ENCODE measurements at regions not wholly inside any gene's neighbourhood (a gene's known extent, or its start where the extent isn't known, plus 50 kb on each side); places are given as distances from the start of the nearest gene placed in this dataset.

DNA sequence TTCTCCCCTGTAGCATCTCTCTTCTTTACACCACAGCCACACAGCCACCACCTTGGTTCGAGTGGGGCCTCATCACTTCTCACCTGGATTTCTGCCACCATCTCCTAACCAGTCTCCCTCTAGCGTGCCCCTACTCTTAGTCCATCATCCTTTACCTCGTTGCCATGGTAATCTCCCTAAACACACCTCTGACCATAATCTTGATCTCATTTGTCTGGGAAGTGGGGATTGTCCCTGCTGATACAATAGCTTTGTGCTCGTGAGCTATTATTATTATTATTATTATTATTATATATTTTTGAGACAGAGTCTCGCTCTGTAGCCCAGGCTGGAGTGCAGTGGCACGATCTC is 76.5 kb upstream of the HSPA9 start:
- CTCF ChIA-PET, result interaction anchor here (1.4 to 1.5 kb wide), 2 partner anchors 10 to 12 kb away, joined by 3 to 7 read pairs; no protein-coding TSS in a partner anchor
- POLR2A ChIA-PET, result no interaction called here
- TF ChIP-seq FOXA1 (IDR thresholded peaks at IDR 0.05), result no peak
- no peak for TF ChIP-seq TARDBP (IDR thresholded peaks at IDR 0.05)
- no peak for TF ChIP-seq ARNT (IDR thresholded peaks at IDR 0.05)
- TF ChIP-seq LEF1 (IDR thresholded peaks at IDR 0.05; ENCODE audit: borderline replicate concordance), result no peak
- no peak for TF ChIP-seq FOXM1 (IDR thresholded peaks at IDR 0.05; ENCODE audit: borderline replicate concordance)
- no peak for TF ChIP-seq BHLHE40 (IDR thresholded peaks at IDR 0.05; ENCODE audit: borderline replicate concordance)
- TF ChIP-seq SP1 (IDR thresholded peaks at IDR 0.05), result no peak
- TF ChIP-seq L3MBTL2 (conservative IDR thresholded peaks at IDR 0.05), result no peak
- TF ChIP-seq NFRKB (IDR thresholded peaks at IDR 0.05), result no peak
- TF ChIP-seq CTBP1 (IDR thresholded peaks at IDR 0.05; ENCODE audit: borderline replicate concordance), result no peak
- no peak for TF ChIP-seq FOXK2 (IDR thresholded peaks at IDR 0.05)
- TF ChIP-seq, protein P1, sequence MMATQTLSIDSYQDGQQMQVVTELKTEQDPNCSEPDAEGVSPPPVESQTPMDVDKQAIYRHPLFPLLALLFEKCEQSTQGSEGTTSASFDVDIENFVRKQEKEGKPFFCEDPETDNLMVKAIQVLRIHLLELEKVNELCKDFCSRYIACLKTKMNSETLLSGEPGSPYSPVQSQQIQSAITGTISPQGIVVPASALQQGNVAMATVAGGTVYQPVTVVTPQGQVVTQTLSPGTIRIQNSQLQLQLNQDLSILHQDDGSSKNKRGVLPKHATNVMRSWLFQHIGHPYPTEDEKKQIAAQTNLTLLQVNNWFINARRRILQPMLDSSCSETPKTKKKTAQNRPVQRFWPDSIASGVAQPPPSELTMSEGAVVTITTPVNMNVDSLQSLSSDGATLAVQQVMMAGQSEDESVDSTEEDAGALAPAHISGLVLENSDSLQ (IDR thresholded peaks at IDR 0.05), result no peak
- TF ChIP-seq SUZ12 (IDR thresholded peaks at IDR 0.05), result no peak
- TF ChIP-seq HDGF (IDR thresholded peaks at IDR 0.05; ENCODE audit: borderline replicate concordance), result no peak
- no peak for TF ChIP-seq ZNF384 (IDR thresholded peaks at IDR 0.05)
- no peak for TF ChIP-seq ELF4 (IDR thresholded peaks at IDR 0.05)
- DNase-seq (ENCODE audit: extremely low spot score), result no peak

DNA sequence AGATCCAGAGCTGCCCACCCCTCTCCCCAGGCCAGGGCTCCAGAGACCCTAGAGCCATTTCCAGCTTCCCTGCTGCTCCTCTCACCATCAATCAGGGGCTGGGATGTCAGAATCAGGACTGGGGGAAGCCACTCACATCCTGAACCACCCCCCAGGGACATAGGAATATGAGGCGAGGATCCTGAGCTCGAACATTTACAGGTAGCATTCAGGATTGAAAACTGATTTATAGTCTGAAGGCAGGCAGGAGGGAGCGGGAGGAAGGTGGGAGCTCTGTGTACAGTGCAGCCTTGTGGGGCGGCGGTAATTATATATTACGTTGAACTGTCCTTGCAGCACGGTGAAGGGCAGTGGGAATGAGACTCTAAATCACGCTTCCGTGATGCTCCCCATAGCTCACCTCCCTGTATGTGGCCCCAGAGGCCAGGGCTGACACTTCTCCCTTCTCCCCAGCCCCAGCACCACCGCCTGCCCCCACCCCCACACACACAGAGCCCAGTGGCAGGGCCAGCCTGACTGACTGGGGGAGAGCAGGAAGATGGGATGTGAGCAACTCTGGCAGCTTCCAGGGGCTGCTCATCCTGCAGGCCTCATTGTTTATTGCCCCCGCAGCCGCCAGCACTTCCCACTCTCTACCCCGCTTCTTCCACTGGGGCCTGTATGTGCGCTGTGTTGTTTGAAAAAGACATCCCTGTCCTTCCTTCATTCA is 76.0 kb upstream of the HSPA9 start:
- no peak for DNase-seq (ENCODE audit: extremely low spot score)
- no peak for TF ChIP-seq ARNT (IDR thresholded peaks at IDR 0.05)
- ChIA-PET CTCF (interaction anchor here (0.6 to 1.5 kb wide), 3 partner anchors 10 to 759 kb away, joined by 3 to 7 read pairs (median 4); no protein-coding TSS in a partner anchor), POLR2A (no interaction called here)

DNA sequence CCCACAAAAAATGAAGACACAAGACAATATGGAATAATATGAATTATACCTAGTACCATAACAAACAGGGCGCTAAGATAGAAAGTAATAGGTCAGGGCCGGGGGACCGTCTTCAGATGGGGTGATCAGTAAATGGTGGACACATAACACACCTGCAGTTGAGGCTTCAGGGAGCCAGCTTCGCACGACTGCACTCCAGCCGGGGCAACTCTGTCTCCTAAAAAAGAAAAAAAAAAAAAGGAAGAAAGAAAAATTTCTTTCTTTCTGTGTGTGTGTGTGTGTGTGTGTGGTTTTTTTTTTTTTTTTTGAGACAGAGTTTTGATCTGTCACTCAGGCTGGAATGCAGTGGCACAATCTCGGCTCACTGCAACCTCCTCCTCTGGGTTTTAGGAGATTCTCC is 75.0 kb upstream of the HSPA9 start:
- DNase-seq (ENCODE audit: extremely low spot score), result no peak
- ChIA-PET CTCF (interaction anchor here (0.6 to 1.4 kb wide), 4 partner anchors 10 to 760 kb away, joined by 3 to 4 read pairs (median 3); no protein-coding TSS in a partner anchor), POLR2A (no interaction called here)
- TF ChIP-seq SP1 (IDR thresholded peaks at IDR 0.05), result no peak
- TF ChIP-seq FOXM1 (IDR thresholded peaks at IDR 0.05; ENCODE audit: borderline replicate concordance), result no peak
- TF ChIP-seq SUZ12 (IDR thresholded peaks at IDR 0.05), result no peak
- TF ChIP-seq ZNF384 (IDR thresholded peaks at IDR 0.05), result no peak
- no peak for TF ChIP-seq TARDBP (IDR thresholded peaks at IDR 0.05)
- no peak for TF ChIP-seq ARNT (IDR thresholded peaks at IDR 0.05)

DNA sequence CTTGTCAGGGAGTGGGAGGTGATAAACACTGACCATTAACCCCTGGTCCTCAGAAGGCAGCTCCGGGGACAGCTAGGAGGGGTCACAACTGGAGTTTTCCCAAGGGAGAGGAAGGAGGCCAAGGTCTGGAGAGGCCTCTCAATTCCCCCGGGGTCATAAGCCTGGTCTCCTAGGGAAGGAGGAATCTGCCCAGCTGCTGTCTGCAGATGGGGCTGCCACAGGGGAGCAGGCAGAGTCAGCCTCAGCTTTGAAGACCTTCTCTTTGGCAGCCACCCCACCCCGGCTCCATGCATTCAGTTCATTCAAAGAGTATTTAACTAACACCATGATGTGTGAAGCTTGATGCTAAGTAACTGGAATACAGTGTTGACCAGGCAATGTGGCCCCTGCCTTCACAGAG is 74.6 kb upstream of the HSPA9 start:
- ChIA-PET CTCF (interaction anchor here (0.6 to 1.4 kb wide), 4 partner anchors 8 to 140 kb away, joined by 3 read pairs; no protein-coding TSS in a partner anchor), POLR2A (interaction anchor here (1.0 kb wide), 1 partner anchor 74 kb away, joined by 3 read pairs; the partner anchor contains the start of gene HSPA9)
- DNase-seq (ENCODE audit: extremely low spot score), result no peak
- TF ChIP-seq, protein P1 (IDR thresholded peaks at IDR 0.05), result no peak
- TF ChIP-seq ELF4 (IDR thresholded peaks at IDR 0.05) (no peak), HDGF (IDR thresholded peaks at IDR 0.05; ENCODE audit: borderline replicate concordance) (no peak), CTBP1 (IDR thresholded peaks at IDR 0.05; ENCODE audit: borderline replicate concordance) (no peak), LEF1 (IDR thresholded peaks at IDR 0.05; ENCODE audit: borderline replicate concordance) (no peak), BHLHE40 (IDR thresholded peaks at IDR 0.05; ENCODE audit: borderline replicate concordance) (no peak), FOXK2 (IDR thresholded peaks at IDR 0.05) (no peak), SP1 (IDR thresholded peaks at IDR 0.05) (no peak), ARNT (IDR thresholded peaks at IDR 0.05) (no peak), NFRKB (IDR thresholded peaks at IDR 0.05) (no peak), FOXA1 (IDR thresholded peaks at IDR 0.05) (no peak), ZNF384 (IDR thresholded peaks at IDR 0.05) (no peak), FOXM1 (IDR thresholded peaks at IDR 0.05; ENCODE audit: borderline replicate concordance) (no peak), TARDBP (IDR thresholded peaks at IDR 0.05) (no peak), SUZ12 (IDR thresholded peaks at IDR 0.05) (no peak), L3MBTL2 (conservative IDR thresholded peaks at IDR 0.05) (no peak)

DNA sequence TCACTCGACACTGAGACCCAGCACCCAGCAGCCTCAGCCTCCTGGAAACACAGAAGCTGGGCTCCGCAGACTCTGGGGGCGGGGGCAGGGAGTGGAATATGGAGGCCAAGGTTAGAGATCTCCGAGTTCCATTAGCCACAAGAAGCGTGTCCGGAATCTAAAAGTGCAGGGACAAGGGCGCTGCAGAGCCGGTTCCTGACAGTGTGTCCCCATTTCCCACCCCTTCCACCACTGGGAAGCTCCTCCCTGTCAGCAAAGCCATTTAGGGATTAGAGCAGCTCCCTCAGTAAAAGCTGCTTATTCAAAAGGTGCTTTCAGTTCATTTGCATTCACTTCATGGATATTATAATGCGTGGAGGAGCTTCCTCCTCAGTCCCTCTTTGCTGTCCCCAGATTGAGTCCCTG is 74.1 kb upstream of the HSPA9 start:
- POLR2A ChIA-PET, result interaction anchor here (1.0 kb wide), 1 partner anchor 74 kb away, joined by 3 read pairs; the partner anchor contains the start of gene HSPA9
- TF ChIP-seq FOXM1 (IDR thresholded peaks at IDR 0.05; ENCODE audit: borderline replicate concordance) (no peak), LEF1 (IDR thresholded peaks at IDR 0.05; ENCODE audit: borderline replicate concordance) (no peak), ARNT (IDR thresholded peaks at IDR 0.05) (no peak), FOXA1 (IDR thresholded peaks at IDR 0.05) (no peak), SP1 (IDR thresholded peaks at IDR 0.05) (no peak), FOXK2 (IDR thresholded peaks at IDR 0.05) (no peak), ELF4 (IDR thresholded peaks at IDR 0.05) (no peak), TARDBP (IDR thresholded peaks at IDR 0.05) (no peak), NFRKB (IDR thresholded peaks at IDR 0.05) (no peak), L3MBTL2 (conservative IDR thresholded peaks at IDR 0.05) (no peak), HDGF (IDR thresholded peaks at IDR 0.05; ENCODE audit: borderline replicate concordance) (no peak), SUZ12 (IDR thresholded peaks at IDR 0.05) (no peak), BHLHE40 (IDR thresholded peaks at IDR 0.05; ENCODE audit: borderline replicate concordance) (no peak)
- TF ChIP-seq, protein P1 (IDR thresholded peaks at IDR 0.05), result no peak
- CTCF ChIA-PET, result interaction anchor here (0.6 to 1.4 kb wide), 4 partner anchors 8 to 140 kb away, joined by 3 read pairs; no protein-coding TSS in a partner anchor
- no peak for DNase-seq (ENCODE audit: extremely low spot score)

DNA sequence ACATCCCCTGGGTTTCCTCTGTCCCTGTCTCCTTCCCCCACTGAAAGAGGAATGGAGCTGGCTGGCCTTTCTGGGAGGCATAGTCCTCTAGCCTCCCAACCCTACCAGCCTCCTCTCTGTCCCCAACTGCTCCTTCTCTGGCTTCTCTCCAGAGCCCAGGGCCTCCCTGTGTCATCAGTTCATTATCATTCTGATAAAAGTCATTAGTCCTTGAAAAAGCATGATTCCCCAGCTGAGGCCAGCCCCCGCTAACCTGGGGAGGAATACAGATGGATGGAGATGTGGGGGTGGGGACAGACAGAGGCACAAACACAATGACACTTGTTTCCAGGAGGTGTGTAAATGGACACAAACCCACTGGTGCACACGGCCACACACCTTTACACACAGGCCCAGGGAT is 73.6 kb upstream of the HSPA9 start:
- CTCF ChIA-PET, result interaction anchor here (0.8 to 1.4 kb wide), 3 partner anchors 15 to 141 kb away, joined by 3 read pairs; no protein-coding TSS in a partner anchor
- POLR2A ChIA-PET, result interaction anchor here (0.9 to 1.0 kb wide), 2 partner anchors 11 to 73 kb away, joined by 3 read pairs; partner anchors contain the start of gene HSPA9
- no peak for DNase-seq (ENCODE audit: extremely low spot score)
- TF ChIP-seq LEF1 (IDR thresholded peaks at IDR 0.05; ENCODE audit: borderline replicate concordance) (no peak), FOXM1 (IDR thresholded peaks at IDR 0.05; ENCODE audit: borderline replicate concordance) (no peak), SUZ12 (IDR thresholded peaks at IDR 0.05) (no peak), FOXK2 (IDR thresholded peaks at IDR 0.05) (no peak), FOXA1 (IDR thresholded peaks at IDR 0.05) (no peak), NFRKB (IDR thresholded peaks at IDR 0.05) (no peak), ZNF384 (IDR thresholded peaks at IDR 0.05) (no peak), SP1 (IDR thresholded peaks at IDR 0.05) (no peak)

Measured in HEK293T (cell line).